ENCODE measurements at regions not wholly inside any gene's neighbourhood (a gene's known extent, or its start where the extent isn't known, plus 50 kb on each side); places are given as distances from the start of the nearest gene placed in this dataset.

DNA sequence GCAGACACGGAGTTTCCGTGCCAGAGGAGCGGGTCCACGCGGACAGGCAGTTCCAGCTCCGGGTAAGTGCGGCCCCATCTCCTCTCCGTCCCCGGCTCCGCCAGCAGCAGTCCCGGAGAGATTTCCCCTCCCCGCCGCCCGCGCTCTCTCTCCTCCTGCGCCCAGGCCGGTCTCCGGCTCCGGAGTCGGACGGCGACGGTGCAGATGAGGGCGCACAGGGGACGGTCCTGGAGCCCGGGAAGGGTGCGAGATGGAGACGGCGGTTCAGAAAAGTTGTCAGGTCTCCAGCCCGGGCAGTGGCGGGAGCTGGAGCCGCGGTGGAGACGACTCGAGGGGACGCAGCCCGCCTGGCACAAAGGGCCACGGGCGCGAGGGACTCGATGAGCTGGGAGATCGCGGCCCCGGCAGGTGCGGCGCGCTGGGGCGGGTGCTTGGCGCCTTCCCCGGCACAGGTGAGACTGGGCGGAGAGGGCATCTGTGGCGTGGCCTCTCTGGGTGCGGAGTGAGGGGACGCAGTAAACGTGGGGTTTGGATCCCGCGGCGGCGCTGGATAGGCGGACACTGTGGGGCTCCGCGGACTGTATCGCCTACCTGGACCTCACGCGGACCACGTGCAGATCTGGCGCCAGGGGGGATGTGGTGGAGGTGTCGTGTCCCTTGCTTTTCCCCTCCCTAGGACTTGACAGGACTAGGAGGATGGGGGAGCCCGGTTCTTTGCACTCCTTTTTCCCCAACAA, 1540.3 kb upstream of the TMEM132C start:
- TF ChIP-seq, protein P1, sequence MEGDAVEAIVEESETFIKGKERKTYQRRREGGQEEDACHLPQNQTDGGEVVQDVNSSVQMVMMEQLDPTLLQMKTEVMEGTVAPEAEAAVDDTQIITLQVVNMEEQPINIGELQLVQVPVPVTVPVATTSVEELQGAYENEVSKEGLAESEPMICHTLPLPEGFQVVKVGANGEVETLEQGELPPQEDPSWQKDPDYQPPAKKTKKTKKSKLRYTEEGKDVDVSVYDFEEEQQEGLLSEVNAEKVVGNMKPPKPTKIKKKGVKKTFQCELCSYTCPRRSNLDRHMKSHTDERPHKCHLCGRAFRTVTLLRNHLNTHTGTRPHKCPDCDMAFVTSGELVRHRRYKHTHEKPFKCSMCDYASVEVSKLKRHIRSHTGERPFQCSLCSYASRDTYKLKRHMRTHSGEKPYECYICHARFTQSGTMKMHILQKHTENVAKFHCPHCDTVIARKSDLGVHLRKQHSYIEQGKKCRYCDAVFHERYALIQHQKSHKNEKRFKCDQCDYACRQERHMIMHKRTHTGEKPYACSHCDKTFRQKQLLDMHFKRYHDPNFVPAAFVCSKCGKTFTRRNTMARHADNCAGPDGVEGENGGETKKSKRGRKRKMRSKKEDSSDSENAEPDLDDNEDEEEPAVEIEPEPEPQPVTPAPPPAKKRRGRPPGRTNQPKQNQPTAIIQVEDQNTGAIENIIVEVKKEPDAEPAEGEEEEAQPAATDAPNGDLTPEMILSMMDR (IDR thresholded peaks at IDR 0.05): no peak
- TF ChIP-seq EZH2 (IDR thresholded peaks at IDR 0.05; ENCODE audit: borderline replicate concordance, insufficient read depth, low read depth, low read length, poor library complexity, severe bottlenecking): no peak

All from B cell (primary cell).